ENCODE measurements at regions not wholly inside any gene's neighbourhood (a gene's known extent, or its start where the extent isn't known, plus 50 kb on each side); places are given as distances from the start of the nearest gene placed in this dataset.

DNA sequence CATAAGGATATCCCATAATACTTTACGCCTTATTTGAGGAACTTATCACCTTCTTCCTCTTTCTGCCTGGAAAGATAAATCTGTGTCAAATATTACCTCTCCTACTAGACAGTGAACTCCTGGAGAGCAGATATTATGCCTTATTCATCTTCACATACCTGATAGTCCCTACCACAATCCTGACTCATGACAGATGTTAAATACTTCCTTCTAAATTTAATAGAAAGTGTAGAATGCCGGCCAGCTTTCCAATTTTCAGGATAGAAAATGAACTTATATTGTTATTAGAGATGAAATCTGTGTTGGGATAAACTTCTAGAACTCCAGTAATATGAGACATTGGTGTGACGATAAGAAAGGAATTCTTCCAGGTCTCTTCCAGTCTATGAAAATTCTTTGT is 89.0 kb downstream of the GCNT4 start:
- ATAC-seq: no peak
- RAD21 ChIA-PET (ENCODE audit: unreplicated experiment): no interaction called here

More for the DNA sequence above, 89.0 kb downstream of the GCNT4 start:
- H4K20me1 ChIP-seq (ENCODE audit: control insufficient read depth, insufficient read depth): no peaks in the 10 kb centered on the region
- H3K9me3 ChIP-seq (replicated peaks; ENCODE audit: control insufficient read depth, insufficient read depth, low read length): no peaks in the 10 kb centered on the region
- intact Hi-C loops (cut with micrococcal nuclease; ENCODE audit: unreplicated experiment): no loop called here
- in situ Hi-C loops (cut with MboI): no loop called here
- no peak for TF ChIP-seq ATF2 (IDR thresholded peaks at IDR 0.05; ENCODE audit: low read length)
- TF ChIP-seq CTCF (IDR thresholded peaks at IDR 0.05 in 2 of 3, conservative IDR thresholded peaks at IDR 0.05 in 1 of 3; ENCODE audit: control insufficient read depth in 2 of 3, extremely low read depth in 1 of 3, insufficient read depth in 1 of 3, low read depth in 3 of 3, low read length in 3 of 3): no peak
- TF ChIP-seq NFXL1 (IDR thresholded peaks at IDR 0.05; ENCODE audit: borderline replicate concordance): no peak
- TF ChIP-seq JUND (IDR thresholded peaks at IDR 0.05; ENCODE audit: low read depth, low read length): no peak
- TF ChIP-seq BHLHE40 (IDR thresholded peaks at IDR 0.05; ENCODE audit: borderline replicate concordance in 1 of 2, low read depth in 2 of 2, low read length in 1 of 2): no peak
- no peak for TF ChIP-seq ZBED1 (IDR thresholded peaks at IDR 0.05; ENCODE audit: borderline replicate concordance)
- TF ChIP-seq POU2F2 (IDR thresholded peaks at IDR 0.05; ENCODE audit: borderline replicate concordance, low read depth, low read length): no peak
- TF ChIP-seq PBX3 (IDR thresholded peaks at IDR 0.05; ENCODE audit: insufficient replicate concordance, low read depth, low read length): no peak
- no peak for TF ChIP-seq MYC (IDR thresholded peaks at IDR 0.05; ENCODE audit: insufficient read depth, insufficient read length, insufficient replicate concordance, low read length, severe bottlenecking)
- no peak for TF ChIP-seq MYB (IDR thresholded peaks at IDR 0.05; ENCODE audit: borderline replicate concordance, low read depth, low read length)
- no peak for TF ChIP-seq CREB1 (IDR thresholded peaks at IDR 0.05; ENCODE audit: low read depth)
- TF ChIP-seq, protein P1, sequence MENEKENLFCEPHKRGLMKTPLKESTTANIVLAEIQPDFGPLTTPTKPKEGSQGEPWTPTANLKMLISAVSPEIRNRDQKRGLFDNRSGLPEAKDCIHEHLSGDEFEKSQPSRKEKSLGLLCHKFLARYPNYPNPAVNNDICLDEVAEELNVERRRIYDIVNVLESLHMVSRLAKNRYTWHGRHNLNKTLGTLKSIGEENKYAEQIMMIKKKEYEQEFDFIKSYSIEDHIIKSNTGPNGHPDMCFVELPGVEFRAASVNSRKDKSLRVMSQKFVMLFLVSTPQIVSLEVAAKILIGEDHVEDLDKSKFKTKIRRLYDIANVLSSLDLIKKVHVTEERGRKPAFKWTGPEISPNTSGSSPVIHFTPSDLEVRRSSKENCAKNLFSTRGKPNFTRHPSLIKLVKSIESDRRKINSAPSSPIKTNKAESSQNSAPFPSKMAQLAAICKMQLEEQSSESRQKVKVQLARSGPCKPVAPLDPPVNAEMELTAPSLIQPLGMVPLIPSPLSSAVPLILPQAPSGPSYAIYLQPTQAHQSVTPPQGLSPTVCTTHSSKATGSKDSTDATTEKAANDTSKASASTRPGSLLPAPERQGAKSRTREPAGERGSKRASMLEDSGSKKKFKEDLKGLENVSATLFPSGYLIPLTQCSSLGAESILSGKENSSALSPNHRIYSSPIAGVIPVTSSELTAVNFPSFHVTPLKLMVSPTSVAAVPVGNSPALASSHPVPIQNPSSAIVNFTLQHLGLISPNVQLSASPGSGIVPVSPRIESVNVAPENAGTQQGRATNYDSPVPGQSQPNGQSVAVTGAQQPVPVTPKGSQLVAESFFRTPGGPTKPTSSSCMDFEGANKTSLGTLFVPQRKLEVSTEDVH (IDR thresholded peaks at IDR 0.05; ENCODE audit: low read depth, partially characterized antibody): no peak
- TF ChIP-seq CBX5 (IDR thresholded peaks at IDR 0.05; ENCODE audit: low read depth): no peak
- TF ChIP-seq IKZF2 (IDR thresholded peaks at IDR 0.05): no peak
- WGBS (ENCODE audit: insufficient coverage, insufficient replicate concordance, low lambda C conversion rate, missing lambda C conversion rate): 32% methylated on average over 3 of the region's 3 CpGs
- H3K4me3 ChIP-seq: no peak overlapping the region
- H3K9ac ChIP-seq (ENCODE audit: control insufficient read depth, insufficient read depth, low read length): no peak overlapping the region
- no peak for FAIRE-seq
- no peak for DNase-seq (ENCODE audit: low read depth, low spot score)
- SMC1A ChIA-PET (ENCODE audit: uncharacterized antibody, unreplicated experiment): no interaction called here
- no peaks in the 10 kb centered on the region for H3K36me3 ChIP-seq (ENCODE audit: control insufficient read depth in 2 of 2, insufficient read depth in 2 of 2, low read length in 1 of 2)
- POLR2A ChIA-PET: no interaction called here
- H3K27me3 ChIP-seq (replicated peaks in 1 of 2; ENCODE audit: control insufficient read depth in 2 of 2, insufficient read depth in 2 of 2, low read length in 1 of 2): no peaks in the 10 kb centered on the region; a peak in 1 of 4 replicates
- BruUV-seq (replicated peaks): no TSS peak
- no peak overlapping the region for H3K4me2 ChIP-seq (ENCODE audit: control insufficient read depth, insufficient read depth)
- CTCF ChIA-PET: no interaction called here
- no peak overlapping the region for H3K27ac ChIP-seq (ENCODE audit: control insufficient read depth, insufficient read depth)
- no peak overlapping the region for H2AFZ ChIP-seq (ENCODE audit: control insufficient read depth, low read depth, low read length)
- no peaks in the 10 kb centered on the region for H3K79me2 ChIP-seq (ENCODE audit: control insufficient read depth, insufficient read depth, low read length)
- H3K4me1 ChIP-seq (ENCODE audit: control insufficient read depth, insufficient read depth, low read length): no peaks in the 10 kb centered on the region
